GM21786 (cell line): ENCODE measurements at regions not wholly inside any gene's neighbourhood (a gene's known extent, or its start where the extent isn't known, plus 50 kb on each side); places are given as distances from the start of the nearest gene placed in this dataset.

Source experiments
- ATAC-seq: cut with Tn5 transposase; IDR thresholded peaks from one replicate; pipeline ENCODE4 v1.9.1; 2021; ENCODE audit not compliant: unreplicated experiment

- ATAC-seq: no peak
Measured at GRCh38 chr10:125460326-125460725, 222.6 kb downstream of the TEX36 start.

- no peak for ATAC-seq
Measured at GRCh38 chr10:125457406-125457805, 225.6 kb downstream of the TEX36 start.

GRCh38 chr10:125455855-125456254 lies 227.1 kb downstream of the TEX36 start:
- ATAC-seq: no peak

- no peak for ATAC-seq
Measured at GRCh38 chr10:125455431-125455830, 227.5 kb downstream of the TEX36 start.

GRCh38 chr10:125451319-125451718 lies 231.6 kb downstream of the TEX36 start:
- no peak for ATAC-seq

GRCh38 chr10:125450218-125450617 lies 232.7 kb downstream of the TEX36 start:
- ATAC-seq: no peak

- no peak for ATAC-seq
Measured at GRCh38 chr10:125449571-125449970, 233.4 kb downstream of the TEX36 start.

- no peak for ATAC-seq
Measured at GRCh38 chr10:125448596-125448995, 234.4 kb downstream of the TEX36 start.

GRCh38 chr10:125444790-125445189 lies 238.2 kb downstream of the TEX36 start:
- ATAC-seq: no peak

- ATAC-seq: no peak
Measured at GRCh38 chr10:125442856-125443540, 240.0 kb downstream of the TEX36 start.

GRCh38 chr10:125441151-125441550 lies 241.8 kb downstream of the TEX36 start:
- no peak for ATAC-seq

- no peak for ATAC-seq
Measured at GRCh38 chr10:125431149-125431548, 251.8 kb downstream of the TEX36 start.

GRCh38 chr10:125428054-125428453 lies 254.9 kb downstream of the TEX36 start:
- no peak for ATAC-seq

- ATAC-seq: no peak
Measured at GRCh38 chr10:125424191-125424847, 258.6 kb downstream of the TEX36 start.

GRCh38 chr10:125423569-125423968 lies 259.4 kb downstream of the TEX36 start:
- ATAC-seq: no peak

GRCh38 chr10:125419831-125420230 lies 259.5 kb upstream of the CTBP2 start:
- no peak for ATAC-seq

GRCh38 chr10:125419146-125419545 lies 258.8 kb upstream of the CTBP2 start:
- ATAC-seq: no peak

GRCh38 chr10:125417605-125418004 lies 257.2 kb upstream of the CTBP2 start:
- no peak for ATAC-seq

- ATAC-seq: no peak
Measured at GRCh38 chr10:125415964-125416363, 255.6 kb upstream of the CTBP2 start.

GRCh38 chr10:125415006-125415633 lies 254.8 kb upstream of the CTBP2 start:
- ATAC-seq: no peak

GRCh38 chr10:125411724-125412123 lies 251.4 kb upstream of the CTBP2 start:
- ATAC-seq: no peak

GRCh38 chr10:125409756-125410155 lies 249.4 kb upstream of the CTBP2 start:
- ATAC-seq: no peak
